ENCODE measurements at regions not wholly inside any gene's neighbourhood (a gene's known extent, or its start where the extent isn't known, plus 50 kb on each side); places are given as distances from the start of the nearest gene placed in this dataset.
A peak's percentile ranks its signal among the peaks of the same experiment; 100 is the strongest.

GRCh38 chr2:146258071-146258470 is 1586.8 kb upstream of the ACVR2A start:
- no peaks in the 10 kb centered on the region for H3K9me3 ChIP-seq (ENCODE audit: control insufficient read depth, insufficient read depth, low read depth, low read length)
- no peaks in the 10 kb centered on the region for H4K20me1 ChIP-seq (ENCODE audit: control insufficient read depth, extremely low read depth, insufficient read depth, low read length)
- no peak overlapping the region for H3K4me3 ChIP-seq (replicated peaks in 1 of 4; ENCODE audit: control extremely low read depth in 1 of 4, insufficient read depth in 1 of 4, low read depth in 3 of 4, low read length in 4 of 4)
- H3K79me2 ChIP-seq (ENCODE audit: control insufficient read depth, insufficient read depth, low read length): no peaks in the 10 kb centered on the region
- TF ChIP-seq CTCF (conservative IDR thresholded peaks at IDR 0.05 in 1 of 2, IDR thresholded peaks at IDR 0.05 in 1 of 2; ENCODE audit: low read depth in 1 of 2, low read length in 2 of 2): no peak
- no peak for TF ChIP-seq EZH2 (IDR thresholded peaks at IDR 0.05; ENCODE audit: low read length, missing control alignments)
- no peak for DNase-seq (ENCODE audit: low read depth in 2 of 2)
- H3K4me2 ChIP-seq (ENCODE audit: extremely low read depth, insufficient read depth, low read length): no peak overlapping the region
- no peaks in the 10 kb centered on the region for H3K36me3 ChIP-seq (ENCODE audit: control insufficient read depth, insufficient read depth, low read length)
- no peak overlapping the region for H3K27ac ChIP-seq (ENCODE audit: insufficient read depth, low read length)
- no peak overlapping the region for H3K9ac ChIP-seq (ENCODE audit: insufficient read depth, low read length)
- no peaks in the 10 kb centered on the region for H3K27me3 ChIP-seq (ENCODE audit: control insufficient read depth, insufficient read depth, low read length)
- H3K4me1 ChIP-seq (ENCODE audit: control insufficient read depth, extremely low read depth, insufficient read depth, low read length): no peaks in the 10 kb centered on the region
- H2AFZ ChIP-seq (ENCODE audit: low read length): no peak overlapping the region

- Histone ChIP-seq H3K27me3 (ENCODE audit: control insufficient read depth, insufficient read depth, low read length) (no peaks in the 10 kb centered on the region), H3K4me1 (ENCODE audit: control insufficient read depth, extremely low read depth, insufficient read depth, low read length) (no peaks in the 10 kb centered on the region), H3K79me2 (ENCODE audit: control insufficient read depth, insufficient read depth, low read length) (no peaks in the 10 kb centered on the region), H3K4me2 (ENCODE audit: extremely low read depth, insufficient read depth, low read length) (no peak overlapping the region), H3K36me3 (ENCODE audit: control insufficient read depth, insufficient read depth, low read length) (no peaks in the 10 kb centered on the region), H4K20me1 (ENCODE audit: control insufficient read depth, extremely low read depth, insufficient read depth, low read length) (no peaks in the 10 kb centered on the region), H3K9ac (ENCODE audit: insufficient read depth, low read length) (no peak overlapping the region), H3K27ac (ENCODE audit: insufficient read depth, low read length) (no peak overlapping the region), H3K9me3 (ENCODE audit: control insufficient read depth, insufficient read depth, low read depth, low read length) (no peaks in the 10 kb centered on the region), H3K4me3 (replicated peaks in 1 of 4; ENCODE audit: control extremely low read depth in 1 of 4, insufficient read depth in 1 of 4, low read depth in 3 of 4, low read length in 4 of 4) (no peak overlapping the region), H2AFZ (ENCODE audit: low read length) (no peak overlapping the region)
- DNase-seq (ENCODE audit: low read depth in 2 of 2): no peak
- TF ChIP-seq CTCF (conservative IDR thresholded peaks at IDR 0.05 in 1 of 2, IDR thresholded peaks at IDR 0.05 in 1 of 2; ENCODE audit: low read depth in 1 of 2, low read length in 2 of 2) (no peak), EZH2 (IDR thresholded peaks at IDR 0.05; ENCODE audit: low read length, missing control alignments) (no peak)
These were observed 1592.7 kb upstream of the ACVR2A start for GRCh38 chr2:146252119-146252518.

GRCh38 chr2:146251328-146251727 is 1593.5 kb upstream of the ACVR2A start:
- Histone ChIP-seq H3K9ac (ENCODE audit: insufficient read depth, low read length) (no peak overlapping the region), H3K4me2 (ENCODE audit: extremely low read depth, insufficient read depth, low read length) (no peak overlapping the region), H2AFZ (ENCODE audit: low read length) (no peak overlapping the region), H3K36me3 (ENCODE audit: control insufficient read depth, insufficient read depth, low read length) (no peaks in the 10 kb centered on the region), H3K27ac (ENCODE audit: insufficient read depth, low read length) (no peak overlapping the region), H3K4me1 (ENCODE audit: control insufficient read depth, extremely low read depth, insufficient read depth, low read length) (no peaks in the 10 kb centered on the region), H4K20me1 (ENCODE audit: control insufficient read depth, extremely low read depth, insufficient read depth, low read length) (no peaks in the 10 kb centered on the region), H3K27me3 (ENCODE audit: control insufficient read depth, insufficient read depth, low read length) (no peaks in the 10 kb centered on the region), H3K9me3 (ENCODE audit: control insufficient read depth, insufficient read depth, low read depth, low read length) (no peaks in the 10 kb centered on the region), H3K4me3 (replicated peaks in 1 of 4; ENCODE audit: control extremely low read depth in 1 of 4, insufficient read depth in 1 of 4, low read depth in 3 of 4, low read length in 4 of 4) (no peak overlapping the region), H3K79me2 (ENCODE audit: control insufficient read depth, insufficient read depth, low read length) (no peaks in the 10 kb centered on the region)
- peak in 1 of 2 donors; percentile 45 for DNase-seq (ENCODE audit: low read depth in 2 of 2)
- no peak for TF ChIP-seq CTCF (conservative IDR thresholded peaks at IDR 0.05 in 1 of 2, IDR thresholded peaks at IDR 0.05 in 1 of 2; ENCODE audit: low read depth in 1 of 2, low read length in 2 of 2)
- TF ChIP-seq EZH2 (IDR thresholded peaks at IDR 0.05; ENCODE audit: low read length, missing control alignments): no peak

Data from fibroblast of lung (primary cell).